D341Med (cell line): ENCODE measurements at regions not wholly inside any gene's neighbourhood (a gene's known extent, or its start where the extent isn't known, plus 50 kb on each side); places are given as distances from the start of the nearest gene placed in this dataset.

Experiments
- DNase-seq: peaks from one replicate; pipeline ENCODE4 v3.0.0; 2012; ENCODE audit warnings: low spot score

- no peak for DNase-seq
Observed at GRCh38 chr18:38386146-38386545, 820.5 kb upstream of the CELF4 start.

GRCh38 chr18:38369772-38370690 is 804.4 kb upstream of the CELF4 start:
- no peak for DNase-seq

- no peak for DNase-seq
Observed at GRCh38 chr18:38368886-38369285, 803.3 kb upstream of the CELF4 start.

GRCh38 chr18:38368246-38368645 is 802.6 kb upstream of the CELF4 start:
- DNase-seq = no peak

- DNase-seq = no peak
Observed at GRCh38 chr18:38367473-38367872, 801.9 kb upstream of the CELF4 start.

GRCh38 chr18:38362286-38362792 is 796.7 kb upstream of the CELF4 start:
- DNase-seq = peak; percentile 41

- no peak for DNase-seq
Observed at GRCh38 chr18:38358805-38359657, 793.4 kb upstream of the CELF4 start.

- no peak for DNase-seq
Observed at GRCh38 chr18:38353149-38353548, 787.6 kb upstream of the CELF4 start.

GRCh38 chr18:38350141-38350540 is 784.5 kb upstream of the CELF4 start:
- DNase-seq = no peak

- DNase-seq = no peak
Observed at GRCh38 chr18:38330573-38330972, 765.0 kb upstream of the CELF4 start.

- DNase-seq = no peak
Observed at GRCh38 chr18:38329145-38329544, 763.5 kb upstream of the CELF4 start.

GRCh38 chr18:38322206-38322605 is 756.6 kb upstream of the CELF4 start:
- no peak for DNase-seq

- DNase-seq = no peak
Observed at GRCh38 chr18:38321262-38321661, 755.7 kb upstream of the CELF4 start.

GRCh38 chr18:38318416-38318815 is 752.8 kb upstream of the CELF4 start:
- DNase-seq = no peak

- DNase-seq = no peak
Observed at GRCh38 chr18:38313831-38314230, 748.2 kb upstream of the CELF4 start.

- no peak for DNase-seq
Observed at GRCh38 chr18:38312532-38312931, 746.9 kb upstream of the CELF4 start.

- DNase-seq = no peak
Observed at GRCh38 chr18:38310936-38311335, 745.3 kb upstream of the CELF4 start.

- no peak for DNase-seq
Observed at GRCh38 chr18:38307914-38308313, 742.3 kb upstream of the CELF4 start.

- no peak for DNase-seq
Observed at GRCh38 chr18:38305961-38306360, 740.4 kb upstream of the CELF4 start.

- DNase-seq = no peak
Observed at GRCh38 chr18:38301621-38302020, 736.0 kb upstream of the CELF4 start.

- peak; percentile 87 for DNase-seq
Observed at GRCh38 chr18:38297910-38298309, 732.3 kb upstream of the CELF4 start.

GRCh38 chr18:38290229-38290628 is 724.6 kb upstream of the CELF4 start:
- no peak for DNase-seq

- DNase-seq = no peak
Observed at GRCh38 chr18:38284972-38285371, 719.4 kb upstream of the CELF4 start.
